MG63 (cell line): ENCODE measurements at regions not wholly inside any gene's neighbourhood (a gene's known extent, or its start where the extent isn't known, plus 50 kb on each side); places are given as distances from the start of the nearest gene placed in this dataset.

Experiments
- DNase-seq: peaks from one replicate; pipeline ENCODE4 v3.0.0-alpha.2; 2020
- H3K27me3 ChIP-seq: fragments of 250-450 bp; sonication (Bioruptor Pico); 2 replicates; pipeline ENCODE4 v1.5.1; 2020; ENCODE audit warnings: mild to moderate bottlenecking, moderate library complexity
- H3K36me3 ChIP-seq: fragments of 250-450 bp; sonication (Bioruptor Pico); 2 replicates; pipeline ENCODE4 v1.5.1; 2020; ENCODE audit warnings: mild to moderate bottlenecking, moderate library complexity
- H3K4me3 ChIP-seq: fragments of 250-450 bp; sonication (Bioruptor Pico); 2 replicates; pipeline ENCODE4 v1.5.1; 2020; ENCODE audit warnings: mild to moderate bottlenecking, moderate library complexity
- H3K9me3 ChIP-seq: fragments of 250-450 bp; sonication (Bioruptor Pico); 2 replicates; pipeline ENCODE4 v1.5.1; 2020; ENCODE audit warnings: mild to moderate bottlenecking, moderate library complexity

- H3K4me3 ChIP-seq, result no peak overlapping the region
- no peaks in the 10 kb centered on the region for H3K9me3 ChIP-seq
- H3K27me3 ChIP-seq, result no peaks in the 10 kb centered on the region
- no peaks in the 10 kb centered on the region for H3K36me3 ChIP-seq
- DNase-seq, result no peak
Observed at GRCh38 chr15:87322265-87322664, 934.3 kb downstream of the NTRK3 start.

- Histone ChIP-seq H3K36me3 (no peaks in the 10 kb centered on the region), H3K9me3 (no peaks in the 10 kb centered on the region), H3K4me3 (no peak overlapping the region), H3K27me3 (no peaks in the 10 kb centered on the region)
- no peak for DNase-seq
Observed at GRCh38 chr15:87317900-87318299, 938.6 kb downstream of the NTRK3 start.

GRCh38 chr15:87312221-87312620, 944.3 kb downstream of the NTRK3 start:
- no peaks in the 10 kb centered on the region for H3K27me3 ChIP-seq
- no peaks in the 10 kb centered on the region for H3K9me3 ChIP-seq
- DNase-seq, result no peak
- H3K36me3 ChIP-seq, result no peaks in the 10 kb centered on the region
- H3K4me3 ChIP-seq, result no peak overlapping the region

- H3K27me3 ChIP-seq, result no peaks in the 10 kb centered on the region
- no peak for DNase-seq
- no peak overlapping the region for H3K4me3 ChIP-seq
- H3K36me3 ChIP-seq, result no peaks in the 10 kb centered on the region
- no peaks in the 10 kb centered on the region for H3K9me3 ChIP-seq
Observed at GRCh38 chr15:87300146-87300545, 956.4 kb downstream of the NTRK3 start.

- no peaks in the 10 kb centered on the region for H3K9me3 ChIP-seq
- no peaks in the 10 kb centered on the region for H3K27me3 ChIP-seq
- no peaks in the 10 kb centered on the region for H3K36me3 ChIP-seq
- DNase-seq, result no peak
- no peak overlapping the region for H3K4me3 ChIP-seq
Observed at GRCh38 chr15:87294854-87295253, 961.7 kb downstream of the NTRK3 start.

GRCh38 chr15:87293031-87293430, 963.5 kb downstream of the NTRK3 start:
- H3K9me3 ChIP-seq, result no peaks in the 10 kb centered on the region
- DNase-seq, result no peak
- H3K4me3 ChIP-seq, result no peak overlapping the region
- no peaks in the 10 kb centered on the region for H3K27me3 ChIP-seq
- H3K36me3 ChIP-seq, result no peaks in the 10 kb centered on the region

- Histone ChIP-seq H3K4me3 (no peak overlapping the region), H3K27me3 (no peaks in the 10 kb centered on the region), H3K36me3 (no peaks in the 10 kb centered on the region), H3K9me3 (no peaks in the 10 kb centered on the region; the same call in 1 of the 2 replicates)
- no peak for DNase-seq
Observed at GRCh38 chr15:87287156-87287555, 969.4 kb downstream of the NTRK3 start.

GRCh38 chr15:87269566-87269965, 987.0 kb downstream of the NTRK3 start:
- H3K9me3 ChIP-seq, result no peaks in the 10 kb centered on the region
- H3K27me3 ChIP-seq, result no peaks in the 10 kb centered on the region
- no peaks in the 10 kb centered on the region for H3K36me3 ChIP-seq
- DNase-seq, result no peak
- H3K4me3 ChIP-seq, result no peak overlapping the region

GRCh38 chr15:87268675-87269074, 987.9 kb downstream of the NTRK3 start:
- H3K27me3 ChIP-seq, result no peaks in the 10 kb centered on the region
- no peak overlapping the region for H3K4me3 ChIP-seq
- no peak for DNase-seq
- no peaks in the 10 kb centered on the region for H3K9me3 ChIP-seq
- no peaks in the 10 kb centered on the region for H3K36me3 ChIP-seq

GRCh38 chr15:87267798-87268197, 988.7 kb downstream of the NTRK3 start:
- no peaks in the 10 kb centered on the region for H3K9me3 ChIP-seq
- no peak overlapping the region for H3K4me3 ChIP-seq
- H3K27me3 ChIP-seq, result no peaks in the 10 kb centered on the region
- DNase-seq, result peak; percentile 5
- no peaks in the 10 kb centered on the region for H3K36me3 ChIP-seq

- no peak for DNase-seq
- Histone ChIP-seq H3K4me3 (no peak overlapping the region), H3K9me3 (peaks cover 2% of the 10 kb centered on the region; the same call in 1 of the 2 replicates), H3K27me3 (no peaks in the 10 kb centered on the region), H3K36me3 (no peaks in the 10 kb centered on the region)
Observed at GRCh38 chr15:87263871-87264270, 992.7 kb downstream of the NTRK3 start.

- no peak overlapping the region for H3K4me3 ChIP-seq
- DNase-seq, result no peak
- H3K9me3 ChIP-seq, result peaks cover 2% of the 10 kb centered on the region; the same call in 1 of the 2 replicates
- H3K36me3 ChIP-seq, result no peaks in the 10 kb centered on the region
- no peaks in the 10 kb centered on the region for H3K27me3 ChIP-seq
Observed at GRCh38 chr15:87263296-87263695, 993.2 kb downstream of the NTRK3 start.

GRCh38 chr15:87245592-87245991, 1010.9 kb downstream of the NTRK3 start:
- Histone ChIP-seq H3K36me3 (no peaks in the 10 kb centered on the region), H3K27me3 (no peaks in the 10 kb centered on the region), H3K9me3 (no peaks in the 10 kb centered on the region), H3K4me3 (no peak overlapping the region)
- no peak for DNase-seq

- Histone ChIP-seq H3K36me3 (no peaks in the 10 kb centered on the region), H3K27me3 (no peaks in the 10 kb centered on the region), H3K4me3 (no peak overlapping the region), H3K9me3 (no peaks in the 10 kb centered on the region)
- no peak for DNase-seq
Observed at GRCh38 chr15:87243474-87243873, 1013.1 kb downstream of the NTRK3 start.

- no peak for DNase-seq
- no peaks in the 10 kb centered on the region for H3K36me3 ChIP-seq
- no peaks in the 10 kb centered on the region for H3K27me3 ChIP-seq
- H3K4me3 ChIP-seq, result no peak overlapping the region
- no peaks in the 10 kb centered on the region for H3K9me3 ChIP-seq
Observed at GRCh38 chr15:87239582-87240230, 1016.8 kb downstream of the NTRK3 start.

- Histone ChIP-seq H3K27me3 (no peaks in the 10 kb centered on the region), H3K4me3 (no peak overlapping the region), H3K36me3 (no peaks in the 10 kb centered on the region), H3K9me3 (no peaks in the 10 kb centered on the region)
- no peak for DNase-seq
Observed at GRCh38 chr15:87238451-87239068, 1018.0 kb downstream of the NTRK3 start.

GRCh38 chr15:87228460-87228859, 1028.1 kb downstream of the NTRK3 start:
- no peak for DNase-seq
- Histone ChIP-seq H3K27me3 (no peaks in the 10 kb centered on the region), H3K9me3 (0 out of 2 replicates have a peak, but pooled peaks cover 3% of the 10 kb centered on the region), H3K4me3 (no peak overlapping the region), H3K36me3 (no peaks in the 10 kb centered on the region)

- Histone ChIP-seq H3K9me3 (0 out of 2 replicates have a peak, but pooled peaks cover 3% of the 10 kb centered on the region), H3K27me3 (no peaks in the 10 kb centered on the region), H3K4me3 (no peak overlapping the region), H3K36me3 (no peaks in the 10 kb centered on the region)
- DNase-seq, result peak; percentile 32
Observed at GRCh38 chr15:87227846-87228245, 1028.7 kb downstream of the NTRK3 start.
